Panc1 (cell line): ENCODE measurements at regions not wholly inside any gene's neighbourhood (a gene's known extent, or its start where the extent isn't known, plus 50 kb on each side); places are given as distances from the start of the nearest gene placed in this dataset.

Source experiments
- ATAC-seq: fragments of 200-7000 bp; cut with Tn5 transposase; 2 replicates; pipeline ENCODE4 v1.9.1; 2020; ENCODE audit warnings: mild to moderate bottlenecking, moderate library complexity
- BruUV-seq: library from RNA; stranded (reverse); fragments of 400-500 nt; replicated peaks from 2 replicates; lab custom pipeline; 2021; lab: Mats Ljungman, UMichigan
- CTCF ChIA-PET: fragments of 300-600 bp; sonication (Branson Sonifier 250); formaldehyde crosslinking; loops from one replicate; lab custom pipeline; 2022; ENCODE audit warnings: antibody characterized with exemption; lab: Charles Lee
- POLR2A ChIA-PET: fragments of 300-600 bp; sonication (Branson Sonifier 250); formaldehyde crosslinking; loops from one replicate; lab custom pipeline; 2022; ENCODE audit warnings: antibody characterized with exemption; lab: Charles Lee
- DNase-seq: peaks from one replicate; pipeline ENCODE4 v3.0.0-alpha.2; 2010; ENCODE audit warnings: low read depth, low spot score
- H3K27ac ChIP-seq: 2 replicates; pipeline ENCODE4 v1.5.1; 2011; ENCODE audit warnings: mild to moderate bottlenecking, low read length, inconsistent platforms
- H3K27me3 ChIP-seq: fragments of 200-500 bp; sonication (Bioruptor generic); 2 replicates; pipeline ENCODE4 v1.6.0; 2014; ENCODE audit warnings: low read length, inconsistent platforms; ENCODE audit not compliant: control insufficient read depth, insufficient read depth
- H3K36me3 ChIP-seq: fragments of 200-500 bp; sonication (Bioruptor generic); 2 replicates; pipeline ENCODE4 v1.5.1; 2014; ENCODE audit warnings: inconsistent platforms, mild to moderate bottlenecking, low read length, moderate library complexity; ENCODE audit not compliant: control insufficient read depth, insufficient read depth
- H3K4me1 ChIP-seq: 2 replicates; pipeline ENCODE4 v1.5.1; 2011; ENCODE audit warnings: inconsistent platforms, mild to moderate bottlenecking, low read length, moderate library complexity; ENCODE audit not compliant: control insufficient read depth, insufficient read depth
- H3K4me3 ChIP-seq, 2 experiments: 2 replicates each; pipeline ENCODE4 v1.5.1; 2011 to 2012; ENCODE audit warnings: low read depth in 2 of 2, low read length in 2 of 2, mild to moderate bottlenecking in 2 of 2, inconsistent platforms in 1 of 2, moderate library complexity in 1 of 2
- H3K9me3 ChIP-seq: fragments of 200-500 bp; sonication (Bioruptor generic); 2 replicates; pipeline ENCODE4 v1.5.1; 2014; ENCODE audit warnings: low read depth, mild to moderate bottlenecking, inconsistent platforms, low read length, moderate library complexity; ENCODE audit not compliant: control insufficient read depth, insufficient read depth
- CTCF ChIP-seq: fragments of 450-650 bp; IDR thresholded peaks from 2 replicates; pipeline ENCODE4 v1.5.1; 2017; ENCODE audit warnings: mild to moderate bottlenecking
- POLR2AphosphoS5 ChIP-seq: IDR thresholded peaks from 2 replicates; pipeline ENCODE4 v1.6.1; 2012; ENCODE audit warnings: mild to moderate bottlenecking, low read depth, low read length, moderate library complexity
- SIN3A ChIP-seq: IDR thresholded peaks from 2 replicates; pipeline ENCODE4 v1.6.1; 2012; ENCODE audit warnings: low read depth, mild to moderate bottlenecking, low read length, moderate library complexity, borderline replicate concordance; ENCODE audit not compliant: insufficient read depth
- TCF7L2 ChIP-seq: IDR thresholded peaks from 2 replicates; pipeline ENCODE4 v1.6.1; 2011; ENCODE audit warnings: mild to moderate bottlenecking, low read depth, low read length, inconsistent platforms
- in situ Hi-C: cut with HindIII; loops from 2 replicates; pipeline ENCODE4 v1.10.0; 2016; ENCODE audit warnings: low sequenced_read_pairs, low pct_unique_long_range_greater_than_20kb
- intact Hi-C: fragments of 100-400 bp; cut with micrococcal nuclease; formaldehyde crosslinking; loops from one replicate; pipeline ENCODE4 v1.10.0; 2022; ENCODE audit not compliant: unreplicated experiment
- TF ChIP-seq, protein P1 (sequence below), 2 experiments: IDR thresholded peaks; 2 replicates each; pipeline ENCODE4 v1.6.1; 2011 to 2012; ENCODE audit warnings: low read depth in 2 of 2, control low read depth in 1 of 2, low read length in 1 of 2, mild to moderate bottlenecking in 1 of 2, moderate library complexity in 1 of 2; ENCODE audit not compliant: insufficient read depth in 1 of 2

DNA sequence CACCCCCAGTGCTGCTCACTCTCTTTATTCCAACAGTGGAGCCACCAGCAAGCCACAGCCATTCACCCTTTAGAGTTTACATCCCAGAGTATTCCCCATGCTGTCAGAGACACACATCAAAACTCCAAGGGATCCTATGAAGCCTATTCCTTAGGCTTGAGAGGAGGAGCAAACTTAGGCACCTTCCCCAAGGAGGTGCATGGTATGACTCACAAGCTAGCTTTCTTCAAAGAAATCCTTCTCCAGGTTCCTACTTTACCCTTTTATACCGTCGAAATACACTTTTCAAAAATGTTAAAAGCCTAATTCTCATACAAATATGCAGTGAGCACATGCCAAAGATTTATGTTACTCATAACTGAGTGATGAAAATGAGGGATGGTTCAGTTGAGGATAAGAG lies 175.4 kb downstream of the ETNK1 start:
- H3K4me1 ChIP-seq: no peaks in the 10 kb centered on the region
- ATAC-seq (no peak), DNase-seq (no peak)
- in situ Hi-C loops (no loop called here), intact Hi-C loops (no loop called here)
- H3K27me3 ChIP-seq: no peaks in the 10 kb centered on the region
- no peak overlapping the region for H3K4me3 ChIP-seq
- ChIA-PET CTCF (no interaction called here), POLR2A (no interaction called here)
- no peaks in the 10 kb centered on the region for H3K36me3 ChIP-seq
- BruUV-seq: no TSS peak
- H3K9me3 ChIP-seq: no peaks in the 10 kb centered on the region
- no peak overlapping the region for H3K27ac ChIP-seq
- TF ChIP-seq TCF7L2: no peak

GRCh38 chr12:22802883-22803630 lies 178.1 kb downstream of the ETNK1 start:
- ChIA-PET CTCF (no interaction called here), POLR2A (no interaction called here)
- H3K36me3 ChIP-seq: no peaks in the 10 kb centered on the region
- intact Hi-C loops: no loop called here
- in situ Hi-C loops: no loop called here
- no peak overlapping the region for H3K4me3 ChIP-seq
- ATAC-seq (no peak), DNase-seq (no peak)
- no TSS peak for BruUV-seq
- no peak overlapping the region for H3K27ac ChIP-seq
- TF ChIP-seq, protein P1, sequence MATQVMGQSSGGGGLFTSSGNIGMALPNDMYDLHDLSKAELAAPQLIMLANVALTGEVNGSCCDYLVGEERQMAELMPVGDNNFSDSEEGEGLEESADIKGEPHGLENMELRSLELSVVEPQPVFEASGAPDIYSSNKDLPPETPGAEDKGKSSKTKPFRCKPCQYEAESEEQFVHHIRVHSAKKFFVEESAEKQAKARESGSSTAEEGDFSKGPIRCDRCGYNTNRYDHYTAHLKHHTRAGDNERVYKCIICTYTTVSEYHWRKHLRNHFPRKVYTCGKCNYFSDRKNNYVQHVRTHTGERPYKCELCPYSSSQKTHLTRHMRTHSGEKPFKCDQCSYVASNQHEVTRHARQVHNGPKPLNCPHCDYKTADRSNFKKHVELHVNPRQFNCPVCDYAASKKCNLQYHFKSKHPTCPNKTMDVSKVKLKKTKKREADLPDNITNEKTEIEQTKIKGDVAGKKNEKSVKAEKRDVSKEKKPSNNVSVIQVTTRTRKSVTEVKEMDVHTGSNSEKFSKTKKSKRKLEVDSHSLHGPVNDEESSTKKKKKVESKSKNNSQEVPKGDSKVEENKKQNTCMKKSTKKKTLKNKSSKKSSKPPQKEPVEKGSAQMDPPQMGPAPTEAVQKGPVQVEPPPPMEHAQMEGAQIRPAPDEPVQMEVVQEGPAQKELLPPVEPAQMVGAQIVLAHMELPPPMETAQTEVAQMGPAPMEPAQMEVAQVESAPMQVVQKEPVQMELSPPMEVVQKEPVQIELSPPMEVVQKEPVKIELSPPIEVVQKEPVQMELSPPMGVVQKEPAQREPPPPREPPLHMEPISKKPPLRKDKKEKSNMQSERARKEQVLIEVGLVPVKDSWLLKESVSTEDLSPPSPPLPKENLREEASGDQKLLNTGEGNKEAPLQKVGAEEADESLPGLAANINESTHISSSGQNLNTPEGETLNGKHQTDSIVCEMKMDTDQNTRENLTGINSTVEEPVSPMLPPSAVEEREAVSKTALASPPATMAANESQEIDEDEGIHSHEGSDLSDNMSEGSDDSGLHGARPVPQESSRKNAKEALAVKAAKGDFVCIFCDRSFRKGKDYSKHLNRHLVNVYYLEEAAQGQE (IDR thresholded peaks at IDR 0.05; ENCODE audit: insufficient read depth in 1 of 2, low read depth in 2 of 2, low read length in 1 of 2): no peak
- TF ChIP-seq SIN3A: no peak
- TF ChIP-seq POLR2AphosphoS5: no peak
- TF ChIP-seq TCF7L2: no peak
- no peak for TF ChIP-seq CTCF
- H3K27me3 ChIP-seq: no peaks in the 10 kb centered on the region
- H3K9me3 ChIP-seq: no peaks in the 10 kb centered on the region
- no peaks in the 10 kb centered on the region for H3K4me1 ChIP-seq

GRCh38 chr12:22803725-22804124 lies 178.8 kb downstream of the ETNK1 start:
- no TSS peak for BruUV-seq
- DNase-seq: no peak
- in situ Hi-C loops: no loop called here
- no peaks in the 10 kb centered on the region for H3K36me3 ChIP-seq
- H3K9me3 ChIP-seq: no peaks in the 10 kb centered on the region
- H3K27ac ChIP-seq: no peak overlapping the region
- intact Hi-C loops: no loop called here
- no peaks in the 10 kb centered on the region for H3K4me1 ChIP-seq
- no peak for ATAC-seq
- H3K27me3 ChIP-seq: no peaks in the 10 kb centered on the region
- TF ChIP-seq SIN3A (no peak), POLR2AphosphoS5 (no peak), CTCF (no peak), TCF7L2 (no peak)
- TF ChIP-seq, protein P1 (IDR thresholded peaks at IDR 0.05; ENCODE audit: insufficient read depth in 1 of 2, low read depth in 2 of 2, low read length in 1 of 2): no peak
- CTCF ChIA-PET: no interaction called here
- POLR2A ChIA-PET: no interaction called here
- H3K4me3 ChIP-seq: no peak overlapping the region
